Heart left ventricle (tissue), 16 donors: ENCODE measurements at regions not wholly inside any gene's neighbourhood (a gene's known extent, or its start where the extent isn't known, plus 50 kb on each side); places are given as distances from the start of the nearest gene placed in this dataset.
"Not testable (repeated sequence)": the region's sequence is repeated elsewhere in the genome, so short reads cannot be mapped to it uniquely, and the experiment has no call there.

ENCODE experiments used
- ATAC-seq, 4 donors: fragments of 200-7000 bp; cut with Tn5 transposase; one replicate each; pipeline ENCODE4 v1.9.1; 2020 to 2022; ENCODE audit warnings: moderate library complexity in 4 of 4, mild to moderate bottlenecking in 3 of 4, moderate number of reproducible peaks in 1 of 4
- DNase-seq, 5 donors: peaks; one replicate each; pipeline ENCODE4 v3.0.0-alpha.2; 2020
- H3K27ac ChIP-seq, 12 donors: fragments of 200-600 bp; sonication (generic) in 4 of 12; one replicate each; pipeline versions ENCODE4 v1.5.0 to v1.8.0; 2016 to 2022; ENCODE audit warnings: mild to moderate bottlenecking in 2 of 12
- H3K27me3 ChIP-seq, 9 donors: fragments of 200-600 bp; sonication (generic) in 2 of 9; one replicate each; pipeline versions ENCODE4 v1.5.1 to v1.8.0; 2016 to 2022; ENCODE audit warnings: mild to moderate bottlenecking in 3 of 9
- H3K36me3 ChIP-seq, 9 donors: fragments of 200-600 bp; sonication (generic) in 2 of 9; one replicate each; pipeline versions ENCODE4 v1.5.0 to v1.8.0; 2018 to 2022; ENCODE audit warnings: mild to moderate bottlenecking in 2 of 9
- H3K4me1 ChIP-seq, 12 donors: fragments of 200-600 bp; sonication (generic) in 4 of 12; one replicate each; pipeline versions ENCODE4 v1.5.0 to v1.8.0; 2016 to 2022; ENCODE audit warnings: mild to moderate bottlenecking in 3 of 12
- H3K4me3 ChIP-seq, 12 donors: fragments of 200-600 bp; sonication (generic) in 4 of 12; one replicate each; pipeline versions ENCODE4 v1.5.0 to v1.8.0; 2017 to 2022; ENCODE audit warnings: mild to moderate bottlenecking in 9 of 12, moderate library complexity in 4 of 12
- H3K9me3 ChIP-seq, 12 donors: fragments of 200-600 bp; sonication (generic) in 4 of 12; one replicate each; pipeline versions ENCODE4 v1.5.0 to v1.8.0; 2016 to 2022; ENCODE audit warnings: mild to moderate bottlenecking in 1 of 12
- POLR2A ChIP-seq, 2 donors: fragments of 450-650 bp; IDR thresholded peaks; one replicate each; pipeline ENCODE4 v1.6.1; 2017; ENCODE audit warnings: antibody characterized with exemption in 2 of 2, mild to moderate bottlenecking in 2 of 2, moderate library complexity in 2 of 2
- WGBS, 4 donors: extraction: QIAGEN DNeasy Blood & Tissue Kit in 2 of 4; methylation state at CpG; one replicate each; pipeline versions ENCODE4 v1.1.5 to v1.1.7; 2013 to 2018; 5-methylcytosine and 5-hydroxymethylcytosine counted together
- intact Hi-C, 10 donors: fragments of 100-400 bp; cut with DNase I; formaldehyde crosslinking; loops; one replicate each; pipeline versions ENCODE4 v1.11.1 to v1.14.2; 2022
- TF ChIP-seq, protein P1 (sequence below), 12 donors: fragments of 200-600 bp; sonication (generic) in 4 of 12; IDR thresholded peaks; one replicate each; pipeline versions ENCODE4 v1.5.0 to v1.8.0; 2018 to 2022; ENCODE audit warnings: antibody characterized with exemption in 12 of 12, mild to moderate bottlenecking in 5 of 12
- donor health status: ischemic (EF 13 %, LVEDD 7.1; RV severe dilation, severe dysfunction).
- donor health status: healthy with polysubstance abuse.
- donor health status: DM: no; HTN: yes; CAD: no.
- donor health status: DM: no; HTN: no; CAD: no.
- donor health status: ischemic (EF 25% LVEDD 6.9; RV normal size, moderate dysfunction).
- donor health status: ischemic (EF 25% LVEDD 5.7; RV mildly dilated, moderate dysfunction).
- donor health status: healthy.
- donor health status: DM: yes; HTN: yes; CAD: no.
- donor health status: ischemic (EF 35%, LVEDD 5.7; RV mildly dilated, moderate dysfunction).
- donor health status: nonischemic (EF 11% LVEDD 7.7; RV severe dilation, severe dysfunction).
- donor health status: DM: yes; HTN: yes; CAD: no.
- donor health status: PGD.
- donor health status: ischemic (EF 29% LVEDD 5.4; RV normal size, mild dysfunction).
- donor health status: nonischemic (EF 23%, LVEDD 6.1; RV moderate dilation, normal function).

DNA sequence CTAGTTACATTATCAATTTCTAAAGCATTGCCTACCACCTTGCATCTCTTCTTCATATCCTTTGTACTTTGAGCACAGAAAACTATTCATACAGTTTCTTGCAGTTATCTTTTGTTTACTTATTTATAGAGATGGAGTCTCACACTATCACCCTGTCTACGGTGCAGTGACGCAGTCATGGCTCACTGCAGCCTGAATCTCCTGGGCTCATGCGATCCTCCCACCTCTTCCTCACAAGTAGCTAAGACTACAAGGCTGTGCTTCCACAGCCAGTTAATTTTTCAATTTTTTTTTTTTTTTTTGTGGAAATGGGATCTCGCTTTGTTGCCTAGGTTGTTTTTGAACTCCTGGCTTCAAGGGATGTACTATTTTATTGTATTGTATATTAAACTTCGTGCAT is 158.0 kb downstream of the TTC6 start:
- no peaks in the 10 kb centered on the region for H3K27me3 ChIP-seq
- intact Hi-C loops = no loop called here

DNA sequence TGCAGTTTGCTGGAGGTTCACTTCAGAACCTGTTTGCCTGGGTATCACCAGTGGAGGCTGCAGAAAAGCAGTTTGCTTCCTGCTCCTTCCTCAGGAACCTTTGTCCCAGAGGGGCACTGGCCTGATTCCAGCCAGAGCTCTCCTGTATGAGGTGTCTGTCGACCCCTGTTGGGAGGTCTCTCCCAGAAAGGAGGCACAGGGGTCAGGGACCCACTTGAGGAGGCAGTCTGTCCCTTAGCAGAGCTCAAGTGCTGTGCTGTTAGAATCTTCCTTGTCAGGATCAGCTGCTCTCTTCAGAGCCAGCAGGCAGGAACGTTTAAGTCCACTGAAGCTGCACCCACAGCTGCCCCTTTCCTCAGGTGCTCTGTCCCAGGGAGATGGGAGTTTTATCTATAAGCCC is 164.8 kb downstream of the TTC6 start:
- H3K27ac ChIP-seq, H3K36me3 ChIP-seq, DNase-seq, ATAC-seq, H3K27me3 ChIP-seq, H3K4me1 ChIP-seq, H3K4me3 ChIP-seq, intact Hi-C loops: not testable (repeated sequence)
- H3K9me3 ChIP-seq = peaks cover 0 to 15% (median 4%) of the 10 kb centered on the region in 12 donors
- 14 to 71% (median 36%) methylated on average over 1 to 2 of the region's 2 CpGs for whole genome bisulfite sequencing, 4 donors

More for the DNA sequence above, 158.0 kb downstream of the TTC6 start:
- H3K4me3 ChIP-seq = no peak overlapping the region
- H3K4me1 ChIP-seq = no peaks in the 10 kb centered on the region
- no peak for DNase-seq
- 62 to 75% (median 65%) methylated on average over 5 of the region's 5 CpGs for WGBS, 4 donors
- no peaks in the 10 kb centered on the region for H3K36me3 ChIP-seq
- no peak overlapping the region for H3K27ac ChIP-seq
- no peak for ATAC-seq
- H3K9me3 ChIP-seq = peaks cover 0 to 3% (median 0%) of the 10 kb centered on the region in 12 donors
- TF ChIP-seq, protein P1, sequence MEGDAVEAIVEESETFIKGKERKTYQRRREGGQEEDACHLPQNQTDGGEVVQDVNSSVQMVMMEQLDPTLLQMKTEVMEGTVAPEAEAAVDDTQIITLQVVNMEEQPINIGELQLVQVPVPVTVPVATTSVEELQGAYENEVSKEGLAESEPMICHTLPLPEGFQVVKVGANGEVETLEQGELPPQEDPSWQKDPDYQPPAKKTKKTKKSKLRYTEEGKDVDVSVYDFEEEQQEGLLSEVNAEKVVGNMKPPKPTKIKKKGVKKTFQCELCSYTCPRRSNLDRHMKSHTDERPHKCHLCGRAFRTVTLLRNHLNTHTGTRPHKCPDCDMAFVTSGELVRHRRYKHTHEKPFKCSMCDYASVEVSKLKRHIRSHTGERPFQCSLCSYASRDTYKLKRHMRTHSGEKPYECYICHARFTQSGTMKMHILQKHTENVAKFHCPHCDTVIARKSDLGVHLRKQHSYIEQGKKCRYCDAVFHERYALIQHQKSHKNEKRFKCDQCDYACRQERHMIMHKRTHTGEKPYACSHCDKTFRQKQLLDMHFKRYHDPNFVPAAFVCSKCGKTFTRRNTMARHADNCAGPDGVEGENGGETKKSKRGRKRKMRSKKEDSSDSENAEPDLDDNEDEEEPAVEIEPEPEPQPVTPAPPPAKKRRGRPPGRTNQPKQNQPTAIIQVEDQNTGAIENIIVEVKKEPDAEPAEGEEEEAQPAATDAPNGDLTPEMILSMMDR (IDR thresholded peaks at IDR 0.05) = no peak
- no peak for TF ChIP-seq POLR2A (IDR thresholded peaks at IDR 0.05)

DNA sequence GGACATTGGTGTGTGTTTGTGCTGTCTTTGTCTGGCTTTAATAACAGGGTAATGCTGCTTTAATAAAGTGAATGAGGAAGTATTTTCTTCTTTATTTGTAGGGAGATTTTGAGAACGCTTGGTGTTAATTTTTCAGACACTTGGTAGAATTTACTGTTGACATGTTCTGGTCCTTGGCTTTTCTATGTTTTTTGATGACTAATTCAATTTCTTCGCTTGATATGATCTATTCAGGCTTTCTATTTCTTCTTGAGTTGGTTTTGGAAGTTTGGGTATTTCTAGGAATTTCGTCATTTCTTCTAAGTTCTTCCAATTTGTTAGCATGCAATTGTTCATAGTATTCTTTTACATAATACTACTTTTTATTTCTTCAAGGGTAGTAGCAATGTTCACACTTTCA is 167.8 kb downstream of the TTC6 start:
- Histone ChIP-seq H3K9me3 (peaks cover 0 to 29% (median 10%) of the 10 kb centered on the region in 12 donors), H3K27ac (no peak overlapping the region), H3K36me3 (no peaks in the 10 kb centered on the region), H3K27me3 (no peaks in the 10 kb centered on the region), H3K4me3 (no peak overlapping the region), H3K4me1 (no peaks in the 10 kb centered on the region)
- no peak for ATAC-seq
- DNase-seq = no peak
- WGBS, 4 donors = 83 to 85% (median 84%) methylated on average over 3 of the region's 3 CpGs
- intact Hi-C loops = no loop called here
- TF ChIP-seq, protein P1 (IDR thresholded peaks at IDR 0.05) = no peak
- TF ChIP-seq POLR2A (IDR thresholded peaks at IDR 0.05) = no peak

DNA sequence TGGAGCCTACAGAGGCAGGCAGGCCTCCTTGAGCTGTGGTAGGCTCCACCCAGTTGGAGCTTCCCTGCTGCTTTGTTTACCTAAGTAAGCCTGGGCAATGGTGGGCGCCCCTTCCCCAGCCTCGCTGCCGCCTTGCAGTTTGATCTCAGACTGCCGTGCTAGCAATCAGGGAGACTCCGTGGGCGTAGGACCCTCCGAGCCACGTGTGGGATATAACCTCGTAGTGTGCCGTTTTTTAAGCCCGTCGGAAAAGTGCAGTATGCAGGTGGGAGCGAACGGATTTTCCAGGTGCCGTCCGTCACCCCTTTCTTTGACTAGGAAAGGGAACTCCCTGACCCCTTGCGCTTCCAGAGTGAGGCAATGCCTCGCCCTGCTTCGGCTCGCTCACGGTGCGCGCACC is 176.9 kb downstream of the TTC6 start:
- intact Hi-C loops, ATAC-seq, H3K27me3 ChIP-seq, DNase-seq, H3K4me3 ChIP-seq, H3K4me1 ChIP-seq, H3K27ac ChIP-seq, H3K36me3 ChIP-seq: not testable (repeated sequence)
- H3K9me3 ChIP-seq = peaks cover 0 to 11% (median 0%) of the 10 kb centered on the region in 12 donors
- 79 to 85% (median 83%) methylated on average over 22 to 23 of the region's 23 CpGs for WGBS, 4 donors

DNA sequence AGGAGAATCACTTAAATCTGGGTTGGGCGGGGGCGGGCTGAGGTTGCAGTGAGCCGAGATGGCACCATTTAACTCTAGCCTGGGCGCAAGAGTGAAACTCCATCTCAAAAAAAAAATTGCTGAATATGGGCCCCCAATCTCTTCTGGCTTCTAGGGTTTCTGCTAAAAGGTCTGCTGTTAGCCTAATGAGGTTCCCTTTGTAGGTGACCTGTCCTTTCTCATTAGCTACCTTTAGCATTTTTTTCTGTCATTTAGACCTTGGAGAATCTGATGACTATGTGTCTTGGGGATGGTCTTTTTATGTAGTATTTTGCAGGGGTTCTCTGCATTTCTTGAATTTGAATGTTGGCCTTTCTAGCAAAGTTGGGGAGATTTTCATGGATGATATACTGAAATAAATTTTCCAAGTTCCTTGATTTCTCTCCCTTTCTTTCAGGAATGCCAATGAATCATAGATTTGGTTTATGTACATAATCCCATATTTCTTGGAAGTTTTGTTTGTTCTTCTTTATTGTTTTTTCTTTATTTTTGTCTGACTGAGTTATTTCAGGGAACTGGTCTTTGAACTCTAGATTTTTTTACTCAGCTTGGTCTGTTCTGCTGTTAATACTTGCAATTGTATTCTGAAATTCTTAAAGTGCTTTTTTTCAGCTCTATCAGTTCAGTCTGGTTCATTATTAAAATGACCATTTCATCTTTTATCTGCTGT is 181.5 kb downstream of the TTC6 start:
- TF ChIP-seq, protein P1 (IDR thresholded peaks at IDR 0.05) = no peak
- TF ChIP-seq POLR2A (IDR thresholded peaks at IDR 0.05) = no peak
- intact Hi-C loops = no loop called here
- peaks cover 0 to 19% (median 0%) of the 10 kb centered on the region in 12 donors for H3K9me3 ChIP-seq
- no peak overlapping the region for H3K4me3 ChIP-seq
- no peaks in the 10 kb centered on the region for H3K4me1 ChIP-seq
- WGBS, 4 donors = 92 to 97% (median 94%) methylated on average over 4 of the region's 4 CpGs
- ATAC-seq = no peak
- no peak for DNase-seq
- H3K27me3 ChIP-seq = no peaks in the 10 kb centered on the region
- H3K36me3 ChIP-seq = no peaks in the 10 kb centered on the region
- H3K27ac ChIP-seq = no peak overlapping the region
